ENCODE measurements at regions not wholly inside any gene's neighbourhood (a gene's known extent, or its start where the extent isn't known, plus 50 kb on each side); places are given as distances from the start of the nearest gene placed in this dataset.

DNA sequence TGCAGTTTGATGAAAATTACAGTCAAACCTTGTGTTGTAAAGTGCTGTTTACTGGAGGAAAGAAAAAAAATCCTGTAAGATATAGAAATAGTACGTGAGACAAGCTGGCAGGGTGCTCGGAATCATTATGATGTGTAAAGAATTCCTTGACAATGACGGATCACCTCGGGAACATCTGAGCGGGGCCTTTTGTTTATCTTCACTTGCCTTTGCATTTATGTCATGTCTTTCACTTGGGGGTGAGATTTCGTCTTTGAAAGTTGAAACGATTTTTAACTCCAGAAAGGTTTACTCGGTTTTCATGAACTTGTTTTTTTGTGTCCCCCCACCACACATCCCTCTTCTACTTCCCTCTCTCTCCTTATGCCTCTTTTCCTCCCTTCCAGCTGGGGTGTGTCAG is 128.3 kb upstream of the VEPH1 start:
- 27 to 41% methylated on average over 8 of the region's 8 CpGs for WGBS, 2 donors
- intact Hi-C loops (cut with DNase I): no loop called here

DNA sequence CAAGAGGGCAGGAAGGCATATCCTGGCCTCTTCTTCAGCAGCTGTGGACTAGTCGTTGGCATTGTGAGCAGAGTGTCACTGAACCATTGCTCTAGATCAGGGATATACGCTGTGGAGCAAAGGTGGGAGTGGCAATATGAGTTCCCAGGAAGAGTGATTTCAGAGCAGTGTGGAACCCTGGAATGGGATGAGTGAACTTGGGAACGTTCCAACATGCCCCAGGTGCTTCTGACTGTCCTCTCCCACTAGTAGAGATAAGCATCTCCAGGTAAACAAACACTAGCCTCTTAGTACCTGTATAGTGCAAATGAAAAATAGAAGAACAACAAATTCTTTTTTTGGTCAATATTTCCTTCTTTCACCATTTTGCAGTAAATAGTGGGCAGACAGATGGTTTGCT is 123.6 kb upstream of the VEPH1 start:
- Histone ChIP-seq H3K9me3 (no peaks in the 10 kb centered on the region), H3K27ac (no peak overlapping the region), H3K4me3 (no peak overlapping the region), H3K27me3 (peaks cover 0 to 7% (median 0%) of the 10 kb centered on the region in 3 donors), H3K4me1 (no peaks in the 10 kb centered on the region), H3K36me3 (no peaks in the 10 kb centered on the region)
- intact Hi-C loops (cut with DNase I): no loop called here
- TF ChIP-seq POLR2A (IDR thresholded peaks at IDR 0.05): no peak
- no peak for TF ChIP-seq POLR2AphosphoS5 (IDR thresholded peaks at IDR 0.05)
- TF ChIP-seq, protein P1, sequence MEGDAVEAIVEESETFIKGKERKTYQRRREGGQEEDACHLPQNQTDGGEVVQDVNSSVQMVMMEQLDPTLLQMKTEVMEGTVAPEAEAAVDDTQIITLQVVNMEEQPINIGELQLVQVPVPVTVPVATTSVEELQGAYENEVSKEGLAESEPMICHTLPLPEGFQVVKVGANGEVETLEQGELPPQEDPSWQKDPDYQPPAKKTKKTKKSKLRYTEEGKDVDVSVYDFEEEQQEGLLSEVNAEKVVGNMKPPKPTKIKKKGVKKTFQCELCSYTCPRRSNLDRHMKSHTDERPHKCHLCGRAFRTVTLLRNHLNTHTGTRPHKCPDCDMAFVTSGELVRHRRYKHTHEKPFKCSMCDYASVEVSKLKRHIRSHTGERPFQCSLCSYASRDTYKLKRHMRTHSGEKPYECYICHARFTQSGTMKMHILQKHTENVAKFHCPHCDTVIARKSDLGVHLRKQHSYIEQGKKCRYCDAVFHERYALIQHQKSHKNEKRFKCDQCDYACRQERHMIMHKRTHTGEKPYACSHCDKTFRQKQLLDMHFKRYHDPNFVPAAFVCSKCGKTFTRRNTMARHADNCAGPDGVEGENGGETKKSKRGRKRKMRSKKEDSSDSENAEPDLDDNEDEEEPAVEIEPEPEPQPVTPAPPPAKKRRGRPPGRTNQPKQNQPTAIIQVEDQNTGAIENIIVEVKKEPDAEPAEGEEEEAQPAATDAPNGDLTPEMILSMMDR (IDR thresholded peaks at IDR 0.05): no peak
- TF ChIP-seq EP300 (IDR thresholded peaks at IDR 0.05): no peak
- DNase-seq: no peak
- WGBS, 2 donors: 36 to 68% methylated on average over 3 of the region's 3 CpGs

More for the DNA sequence above, 128.3 kb upstream of the VEPH1 start:
- H3K27me3 ChIP-seq: peaks cover 0 to 11% (median 0%) of the 10 kb centered on the region in 3 donors
- no peaks in the 10 kb centered on the region for H3K9me3 ChIP-seq
- H3K4me3 ChIP-seq: no peak overlapping the region
- no peak for TF ChIP-seq EP300 (IDR thresholded peaks at IDR 0.05)
- TF ChIP-seq, protein P1 (IDR thresholded peaks at IDR 0.05): no peak
- H3K36me3 ChIP-seq: no peaks in the 10 kb centered on the region
- no peak for DNase-seq
- H3K4me1 ChIP-seq: no peaks in the 10 kb centered on the region
- H3K27ac ChIP-seq: no peak overlapping the region

DNA sequence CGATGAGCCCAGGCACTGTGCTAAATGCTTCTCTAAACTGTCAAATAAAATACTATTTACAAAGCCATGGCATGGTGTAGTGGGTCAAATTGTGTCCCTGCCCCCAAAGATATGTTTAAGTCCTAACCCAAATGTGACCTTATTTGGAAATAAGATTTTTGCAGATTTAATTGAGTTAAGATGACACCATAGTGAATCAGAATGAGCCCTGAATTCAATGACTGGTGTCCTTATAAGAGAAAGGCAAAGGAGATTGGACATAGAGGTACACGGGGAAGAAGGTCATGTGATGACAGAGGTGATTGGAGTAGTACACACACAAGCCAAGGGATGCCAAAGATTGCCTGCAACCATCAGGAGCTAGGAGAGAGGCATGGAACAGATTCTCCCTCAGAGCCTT is 121.6 kb upstream of the VEPH1 start:
- H3K36me3 ChIP-seq: no peaks in the 10 kb centered on the region

DNA sequence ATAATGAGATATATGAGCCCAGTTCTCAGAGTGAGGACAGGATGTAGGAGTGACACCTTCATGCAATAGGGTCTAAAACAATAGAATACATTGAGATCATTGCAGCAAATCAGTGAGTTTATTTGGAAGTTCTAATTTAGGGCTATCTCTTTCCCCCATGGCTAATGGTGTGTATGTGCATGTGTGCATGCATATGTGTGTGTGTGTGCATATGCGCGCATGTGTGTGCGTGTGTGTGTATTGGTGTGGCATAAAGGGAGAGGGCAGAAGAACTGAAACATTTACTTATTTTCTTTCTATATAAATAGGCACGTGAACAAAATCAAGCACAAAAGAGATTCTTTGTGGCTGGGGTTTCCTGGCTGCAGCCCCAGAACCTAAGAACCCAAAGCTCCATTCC is 115.7 kb upstream of the VEPH1 start:
- Histone ChIP-seq H3K9me3 (no peaks in the 10 kb centered on the region), H3K36me3 (no peaks in the 10 kb centered on the region), H3K4me3 (no peak overlapping the region), H3K27me3 (no peaks in the 10 kb centered on the region), H3K27ac (no peak overlapping the region), H3K4me1 (no peaks in the 10 kb centered on the region)
- DNase-seq: no peak
- intact Hi-C loops (cut with DNase I): loop anchor here (1.0 to 5.0 kb wide), 2 partner anchors 815 to 913 kb away; no protein-coding TSS in a partner anchor
- TF ChIP-seq POLR2A (IDR thresholded peaks at IDR 0.05): no peak
- no peak for TF ChIP-seq EP300 (IDR thresholded peaks at IDR 0.05)
- TF ChIP-seq POLR2AphosphoS5 (IDR thresholded peaks at IDR 0.05): no peak
- TF ChIP-seq, protein P1 (IDR thresholded peaks at IDR 0.05): no peak
- WGBS, 2 donors: 57 to 86% methylated on average over 4 of the region's 4 CpGs

More for the DNA sequence above, 121.6 kb upstream of the VEPH1 start:
- Histone ChIP-seq H3K27ac (no peak overlapping the region), H3K9me3 (no peaks in the 10 kb centered on the region), H3K4me1 (no peaks in the 10 kb centered on the region), H3K27me3 (no peaks in the 10 kb centered on the region), H3K4me3 (no peak overlapping the region)
- TF ChIP-seq POLR2AphosphoS5 (IDR thresholded peaks at IDR 0.05) (no peak), EP300 (IDR thresholded peaks at IDR 0.05) (no peak), POLR2A (IDR thresholded peaks at IDR 0.05) (no peak)
- TF ChIP-seq, protein P1 (IDR thresholded peaks at IDR 0.05): no peak
- intact Hi-C loops (cut with DNase I): no loop called here
- no peak for DNase-seq
- WGBS, 2 donors: 57 to 80% methylated on average over 2 of the region's 2 CpGs

DNA sequence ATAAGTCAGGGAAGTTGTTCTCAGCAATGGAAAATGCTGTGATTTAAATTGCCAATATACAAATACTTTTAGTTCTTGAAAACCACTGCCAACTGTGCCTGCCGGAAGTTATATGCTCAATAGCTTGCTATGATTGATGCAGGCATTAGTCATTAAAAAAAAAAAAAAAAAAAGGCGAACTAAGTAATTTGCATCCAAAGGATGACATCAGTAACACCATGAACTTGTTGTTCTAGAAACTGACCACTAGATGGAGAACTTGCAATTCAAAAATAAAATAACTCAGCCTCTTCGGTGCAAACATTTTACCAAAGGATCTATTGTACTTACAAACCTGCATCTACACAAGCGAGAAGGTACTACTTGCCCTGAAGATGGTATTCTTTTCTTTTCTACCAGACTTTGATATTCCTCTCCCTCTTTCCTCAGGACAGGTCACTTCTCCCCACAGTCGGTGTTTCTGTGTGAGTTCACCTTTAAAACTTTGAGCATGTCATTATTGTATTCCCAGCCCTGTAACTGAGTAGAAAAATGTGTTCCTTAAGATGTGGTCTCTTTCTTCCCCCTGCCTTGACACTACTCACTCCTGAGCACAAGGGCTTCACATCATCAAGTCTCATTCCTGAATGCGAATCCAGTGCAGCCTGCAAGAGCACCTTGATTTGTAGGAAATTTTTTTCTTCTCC is 115.0 kb upstream of the VEPH1 start:
- WGBS, 2 donors: 19 to 24% methylated on average over 6 of the region's 6 CpGs

More for the DNA sequence above, 115.0 kb upstream of the VEPH1 start:
- TF ChIP-seq, protein P1 (IDR thresholded peaks at IDR 0.05): peak; percentile 36 to 57 (median 54)
- TF ChIP-seq POLR2AphosphoS5 (IDR thresholded peaks at IDR 0.05): no peak
- Histone ChIP-seq H3K36me3 (no peaks in the 10 kb centered on the region), H3K9me3 (no peaks in the 10 kb centered on the region), H3K27me3 (no peaks in the 10 kb centered on the region), H3K27ac (no peak overlapping the region), H3K4me1 (no peaks in the 10 kb centered on the region), H3K4me3 (no peak overlapping the region)
- intact Hi-C loops (cut with DNase I): loop anchor here (1.0 to 5.0 kb wide), 2 partner anchors 816 to 914 kb away; no protein-coding TSS in a partner anchor
- DNase-seq: no peak

All from sigmoid colon (tissue), 6 donors.